A549 (cell line): ENCODE measurements at regions not wholly inside any gene's neighbourhood (a gene's known extent, or its start where the extent isn't known, plus 50 kb on each side); places are given as distances from the start of the nearest gene placed in this dataset.

Source experiments
- CEBPB ChIP-seq, 2 experiments: fragments of >200 bp in 1 of 2; sonication (Bioruptor Twin) in 1 of 2; formaldehyde crosslinking in 1 of 2; IDR thresholded peaks; 2 replicates each; pipeline ENCODE4 v1.6.1; 2012 to 2016
- GATA3 ChIP-seq: IDR thresholded peaks from 2 replicates; pipeline ENCODE4 v1.6.1; 2012; ENCODE audit warnings: borderline replicate concordance
- MAX ChIP-seq: IDR thresholded peaks from 2 replicates; pipeline ENCODE4 v1.6.1; 2012
- NPAS2 ChIP-seq: fragments of 250-450 bp; sonication (Bioruptor Pico); IDR thresholded peaks from 2 replicates; pipeline ENCODE4 v1.8.0; 2022; ENCODE audit warnings: mild to moderate bottlenecking, moderate library complexity, borderline replicate concordance
- POLR2A ChIP-seq: IDR thresholded peaks from 2 replicates; pipeline ENCODE4 v1.6.1; 2012; ENCODE audit warnings: mild to moderate bottlenecking, low read length
- RAD21 ChIP-seq, 2 experiments: fragments of >200 bp in 1 of 2; sonication (Bioruptor Twin) in 1 of 2; formaldehyde crosslinking in 1 of 2; IDR thresholded peaks in 1 of 2; conservative IDR thresholded peaks in 1 of 2; 2 replicates in 1 of 2; 3 replicates in 1 of 2; pipeline ENCODE4 v1.6.1; 2012 to 2018; ENCODE audit warnings: inconsistent platforms in 1 of 2
- ZFP36 ChIP-seq: fragments of 450-650 bp; IDR thresholded peaks from 2 replicates; pipeline ENCODE4 v1.6.1; 2014; ENCODE audit warnings: borderline replicate concordance; ENCODE audit not compliant: partially characterized antibody

DNA sequence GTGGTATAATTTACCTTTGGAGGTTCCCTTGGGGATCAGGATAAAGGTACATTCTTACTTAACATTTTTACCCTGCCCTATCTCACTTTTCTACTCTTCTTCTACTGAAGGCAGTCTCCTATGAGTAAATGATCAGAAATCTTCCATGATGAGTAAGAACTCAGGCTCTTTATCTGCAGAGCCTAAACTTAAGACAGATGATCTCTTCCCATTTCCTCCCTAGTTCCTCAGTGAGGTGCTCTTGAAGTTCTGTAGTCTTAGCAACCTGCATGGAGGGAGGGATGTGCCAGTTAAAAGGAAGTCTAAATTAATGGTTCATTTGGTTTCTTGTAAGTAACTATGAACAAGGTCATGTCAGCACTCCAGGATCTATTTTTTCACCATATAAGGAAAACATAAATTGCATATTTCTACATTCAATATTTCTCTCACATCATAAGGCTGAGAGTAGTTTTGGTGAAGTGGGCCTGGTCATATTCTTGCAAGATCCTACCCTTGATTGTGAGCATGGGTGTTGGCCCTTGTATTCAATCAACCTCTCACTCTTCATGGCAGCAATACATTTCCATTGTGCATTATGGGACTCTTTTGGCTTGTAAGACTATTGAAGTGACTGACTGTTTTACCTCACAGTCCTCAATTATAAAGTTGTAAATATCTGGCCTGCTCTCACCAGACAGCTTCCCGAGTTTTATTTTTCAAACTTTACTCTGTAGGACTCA is 295.5 kb downstream of the SLC7A11 start:
- TF ChIP-seq GATA3 (no peak), RAD21 (conservative IDR thresholded peaks at IDR 0.05 in 1 of 2, IDR thresholded peaks at IDR 0.05 in 1 of 2) (no peak), NPAS2 (no peak), ZFP36 (no peak), POLR2A (no peak), CEBPB (IDR thresholded peaks at IDR 0.05) (no peak), MAX (no peak)
